Loucy (cell line): ENCODE measurements at regions not wholly inside any gene's neighbourhood (a gene's known extent, or its start where the extent isn't known, plus 50 kb on each side); places are given as distances from the start of the nearest gene placed in this dataset.

Experiments used
- EZH2phosphoT487 ChIP-seq: fragments of 200-600 bp; IDR thresholded peaks from 2 replicates; pipeline ENCODE4 v1.6.1; 2018; ENCODE audit warnings: antibody characterized with exemption, mild to moderate bottlenecking, moderate library complexity, borderline replicate concordance
- TF ChIP-seq, protein P1 (sequence below): fragments of 200-600 bp; sonication (generic); conservative IDR thresholded peaks from 2 replicates; pipeline ENCODE4 v1.5.1; 2014; ENCODE audit warnings: mild to moderate bottlenecking, antibody characterized with exemption, low read length

DNA sequence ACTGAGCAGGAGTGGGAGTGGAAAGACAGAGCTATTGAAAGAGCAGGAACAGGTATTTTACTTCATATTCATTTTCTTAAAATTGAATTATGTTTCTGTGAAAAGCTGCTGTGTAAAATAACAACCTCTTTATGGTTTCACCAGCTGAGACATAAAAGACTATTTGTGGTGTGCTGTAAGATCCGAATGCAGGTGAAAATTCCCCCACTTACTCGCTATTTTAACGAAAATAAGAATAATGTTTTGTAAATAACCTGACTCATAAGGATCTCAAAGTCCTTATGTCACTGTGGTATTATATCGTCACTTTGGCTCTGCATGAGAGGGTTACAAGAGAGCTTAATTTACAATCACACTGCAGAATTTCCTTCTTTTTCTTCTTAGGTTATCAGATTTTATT, 65.3 kb upstream of the NFIB start:
- no peak for TF ChIP-seq EZH2phosphoT487
- TF ChIP-seq, protein P1, sequence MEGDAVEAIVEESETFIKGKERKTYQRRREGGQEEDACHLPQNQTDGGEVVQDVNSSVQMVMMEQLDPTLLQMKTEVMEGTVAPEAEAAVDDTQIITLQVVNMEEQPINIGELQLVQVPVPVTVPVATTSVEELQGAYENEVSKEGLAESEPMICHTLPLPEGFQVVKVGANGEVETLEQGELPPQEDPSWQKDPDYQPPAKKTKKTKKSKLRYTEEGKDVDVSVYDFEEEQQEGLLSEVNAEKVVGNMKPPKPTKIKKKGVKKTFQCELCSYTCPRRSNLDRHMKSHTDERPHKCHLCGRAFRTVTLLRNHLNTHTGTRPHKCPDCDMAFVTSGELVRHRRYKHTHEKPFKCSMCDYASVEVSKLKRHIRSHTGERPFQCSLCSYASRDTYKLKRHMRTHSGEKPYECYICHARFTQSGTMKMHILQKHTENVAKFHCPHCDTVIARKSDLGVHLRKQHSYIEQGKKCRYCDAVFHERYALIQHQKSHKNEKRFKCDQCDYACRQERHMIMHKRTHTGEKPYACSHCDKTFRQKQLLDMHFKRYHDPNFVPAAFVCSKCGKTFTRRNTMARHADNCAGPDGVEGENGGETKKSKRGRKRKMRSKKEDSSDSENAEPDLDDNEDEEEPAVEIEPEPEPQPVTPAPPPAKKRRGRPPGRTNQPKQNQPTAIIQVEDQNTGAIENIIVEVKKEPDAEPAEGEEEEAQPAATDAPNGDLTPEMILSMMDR: no peak
